NB4 (cell line): ENCODE measurements at regions not wholly inside any gene's neighbourhood (a gene's known extent, or its start where the extent isn't known, plus 50 kb on each side); places are given as distances from the start of the nearest gene placed in this dataset.

Experiments used
- DNase-seq: peaks from one replicate; pipeline ENCODE4 v3.0.0; 2010; ENCODE audit warnings: low read depth
- H3K4me3 ChIP-seq: one replicate; pipeline ENCODE4 v1.5.1; 2011; ENCODE audit warnings: mild to moderate bottlenecking, low read depth, low read length, moderate library complexity
- MAX ChIP-seq: IDR thresholded peaks from 2 replicates; pipeline ENCODE4 v1.6.1; 2011; ENCODE audit warnings: low read depth, low read length
- MYC ChIP-seq: IDR thresholded peaks from 2 replicates; pipeline ENCODE4 v1.6.1; 2011; ENCODE audit warnings: low read depth, low read length
- POLR2A ChIP-seq: IDR thresholded peaks from 2 replicates; pipeline ENCODE4 v1.6.1; 2011; ENCODE audit warnings: mild to moderate bottlenecking; ENCODE audit not compliant: insufficient read length; ENCODE audit errors: extremely low read depth
- TF ChIP-seq, protein P1 (sequence below): IDR thresholded peaks from one replicate; pipeline ENCODE4 v1.5.1; 2012; ENCODE audit warnings: low read depth, low read length

DNA sequence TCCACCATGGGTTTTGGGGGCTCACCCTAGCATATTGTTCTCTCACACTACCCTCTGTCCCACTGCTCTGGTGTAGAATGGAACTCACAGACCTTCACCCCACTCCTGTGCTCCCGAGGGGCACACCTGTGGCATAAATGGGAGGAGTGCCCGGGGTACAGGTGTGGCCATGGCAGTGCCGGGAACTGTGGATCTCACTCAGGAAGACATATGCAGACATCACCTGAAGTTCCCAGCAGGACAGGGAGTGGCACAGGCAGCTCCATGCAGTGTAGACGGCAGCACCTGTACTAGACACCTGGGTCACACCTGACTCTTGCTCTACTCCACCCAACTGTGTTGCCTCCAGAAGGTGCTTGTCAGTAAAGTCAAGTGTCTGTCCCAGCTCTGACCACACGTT is 57.6 kb upstream of the MRPS22 start:
- no peak for DNase-seq
- TF ChIP-seq POLR2A (no peak), MAX (no peak), MYC (no peak)
- TF ChIP-seq, protein P1, sequence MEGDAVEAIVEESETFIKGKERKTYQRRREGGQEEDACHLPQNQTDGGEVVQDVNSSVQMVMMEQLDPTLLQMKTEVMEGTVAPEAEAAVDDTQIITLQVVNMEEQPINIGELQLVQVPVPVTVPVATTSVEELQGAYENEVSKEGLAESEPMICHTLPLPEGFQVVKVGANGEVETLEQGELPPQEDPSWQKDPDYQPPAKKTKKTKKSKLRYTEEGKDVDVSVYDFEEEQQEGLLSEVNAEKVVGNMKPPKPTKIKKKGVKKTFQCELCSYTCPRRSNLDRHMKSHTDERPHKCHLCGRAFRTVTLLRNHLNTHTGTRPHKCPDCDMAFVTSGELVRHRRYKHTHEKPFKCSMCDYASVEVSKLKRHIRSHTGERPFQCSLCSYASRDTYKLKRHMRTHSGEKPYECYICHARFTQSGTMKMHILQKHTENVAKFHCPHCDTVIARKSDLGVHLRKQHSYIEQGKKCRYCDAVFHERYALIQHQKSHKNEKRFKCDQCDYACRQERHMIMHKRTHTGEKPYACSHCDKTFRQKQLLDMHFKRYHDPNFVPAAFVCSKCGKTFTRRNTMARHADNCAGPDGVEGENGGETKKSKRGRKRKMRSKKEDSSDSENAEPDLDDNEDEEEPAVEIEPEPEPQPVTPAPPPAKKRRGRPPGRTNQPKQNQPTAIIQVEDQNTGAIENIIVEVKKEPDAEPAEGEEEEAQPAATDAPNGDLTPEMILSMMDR: no peak
- H3K4me3 ChIP-seq: no peak overlapping the region

DNA sequence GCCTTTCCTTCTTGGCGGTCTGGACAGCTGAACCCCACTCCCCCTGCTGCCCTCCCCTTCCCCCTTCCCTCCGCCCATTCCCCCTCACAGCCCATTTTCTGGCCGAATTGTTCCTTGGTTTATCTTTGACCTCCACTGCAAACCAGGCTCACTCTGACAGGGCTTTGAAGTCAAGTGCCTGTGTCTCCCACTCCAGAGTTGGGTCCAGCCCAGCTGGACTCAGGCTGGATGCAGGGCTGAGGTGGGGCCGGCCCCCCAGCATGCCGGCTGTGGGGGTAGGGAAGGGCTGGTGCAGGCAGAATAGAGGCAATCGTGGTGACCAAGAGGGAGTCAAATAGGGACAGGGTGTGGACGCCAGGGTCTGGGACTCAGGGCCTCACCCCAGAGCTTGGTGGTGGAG is 57.0 kb upstream of the MRPS22 start:
- DNase-seq: no peak
- no peak for TF ChIP-seq POLR2A
- no peak for TF ChIP-seq MYC
- TF ChIP-seq, protein P1: no peak
- TF ChIP-seq MAX: no peak
- no peak overlapping the region for H3K4me3 ChIP-seq

GRCh38 chr3:139287557-139287956 is 56.3 kb upstream of the MRPS22 start:
- no peak for TF ChIP-seq POLR2A
- TF ChIP-seq MYC: no peak
- TF ChIP-seq, protein P1: no peak
- TF ChIP-seq MAX: no peak
- no peak overlapping the region for H3K4me3 ChIP-seq
- DNase-seq: no peak

GRCh38 chr3:139288266-139288821 is 55.5 kb upstream of the MRPS22 start:
- DNase-seq: no peak
- H3K4me3 ChIP-seq: no peak overlapping the region
- no peak for TF ChIP-seq MAX
- TF ChIP-seq POLR2A: no peak
- TF ChIP-seq, protein P1: no peak
- no peak for TF ChIP-seq MYC

- no peak for DNase-seq
- H3K4me3 ChIP-seq: no peak overlapping the region
- TF ChIP-seq MYC: no peak
Measured at GRCh38 chr3:139289860-139290524, 53.8 kb upstream of the MRPS22 start.

DNA sequence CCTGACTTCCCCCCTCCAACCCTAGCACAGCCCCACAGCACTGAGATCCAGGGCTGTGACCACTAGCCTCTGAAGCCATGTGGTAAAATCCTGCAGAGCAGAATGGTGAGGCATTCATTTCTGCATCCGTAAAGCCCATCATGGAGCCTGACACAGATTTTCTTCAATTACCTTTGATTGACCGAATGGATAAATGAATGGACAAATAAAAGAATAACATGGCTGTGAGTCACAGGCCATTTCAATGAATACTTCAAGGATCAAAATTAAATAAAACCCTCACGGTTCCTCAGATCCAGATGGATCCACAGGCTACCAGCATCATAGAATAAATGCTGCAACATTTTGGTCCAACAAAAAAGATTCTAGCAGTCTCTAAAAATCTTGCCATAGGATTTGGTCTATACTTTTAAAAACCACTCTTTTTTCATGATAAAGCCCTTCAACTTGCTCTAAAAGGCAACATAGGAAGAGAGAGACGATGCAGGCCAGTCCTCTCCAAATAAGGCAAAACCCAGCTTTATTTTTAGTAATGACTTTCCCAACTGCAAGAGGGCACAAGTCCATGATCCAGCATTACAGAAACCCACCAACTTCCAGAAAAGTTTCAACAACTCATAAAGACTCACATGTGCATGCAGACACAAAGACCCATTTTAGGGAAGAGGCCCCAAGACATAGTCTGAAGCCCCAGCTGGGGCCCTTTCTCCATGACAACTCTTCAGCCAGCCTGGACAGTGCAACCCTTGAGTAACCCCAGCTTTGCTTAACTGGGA is 52.4 kb upstream of the MRPS22 start:
- H3K4me3 ChIP-seq: no peak overlapping the region
- TF ChIP-seq MAX (no peak), POLR2A (no peak), MYC (no peak)
- TF ChIP-seq, protein P1: no peak
- no peak for DNase-seq
